ENCODE measurements at regions not wholly inside any gene's neighbourhood (a gene's known extent, or its start where the extent isn't known, plus 50 kb on each side); places are given as distances from the start of the nearest gene placed in this dataset.

- Histone ChIP-seq H3K4me3 (ENCODE audit: low read depth in 1 of 2, low read length in 2 of 2) (no peak overlapping the region), H3K27me3 (ENCODE audit: control insufficient read depth in 1 of 2, insufficient read depth in 2 of 2, low read length in 2 of 2) (peaks cover 0 to 7% of the 10 kb centered on the region in 2 donors), H3K9ac (ENCODE audit: low read length) (no peak overlapping the region), H3K36me3 (ENCODE audit: insufficient read depth, low read length) (no peaks in the 10 kb centered on the region), H3K27ac (ENCODE audit: low read depth, low read length) (no peak overlapping the region), H3K9me3 (ENCODE audit: low read length) (no peaks in the 10 kb centered on the region), H3K4me1 (ENCODE audit: insufficient read depth, low read length) (no peaks in the 10 kb centered on the region)
Observed at GRCh38 chr6:10268111-10268510, 146.8 kb downstream of the TFAP2A start.

- H3K9ac ChIP-seq (ENCODE audit: low read length): no peak overlapping the region
- H3K4me1 ChIP-seq (ENCODE audit: insufficient read depth, low read length): no peaks in the 10 kb centered on the region
- peaks cover 0 to 7% of the 10 kb centered on the region in 2 donors for H3K27me3 ChIP-seq (ENCODE audit: control insufficient read depth in 1 of 2, insufficient read depth in 2 of 2, low read length in 2 of 2)
- H3K4me3 ChIP-seq (ENCODE audit: low read depth in 1 of 2, low read length in 2 of 2): no peak overlapping the region
- no peaks in the 10 kb centered on the region for H3K36me3 ChIP-seq (ENCODE audit: insufficient read depth, low read length)
- H3K27ac ChIP-seq (ENCODE audit: low read depth, low read length): no peak overlapping the region
- no peaks in the 10 kb centered on the region for H3K9me3 ChIP-seq (ENCODE audit: low read length)
Observed at GRCh38 chr6:10266462-10266861, 148.4 kb downstream of the TFAP2A start.

- H3K9ac ChIP-seq (ENCODE audit: low read length): no peak overlapping the region
- no peak overlapping the region for H3K27ac ChIP-seq (ENCODE audit: low read depth, low read length)
- peaks cover 0 to 7% of the 10 kb centered on the region in 2 donors for H3K27me3 ChIP-seq (ENCODE audit: control insufficient read depth in 1 of 2, insufficient read depth in 2 of 2, low read length in 2 of 2)
- no peaks in the 10 kb centered on the region for H3K4me1 ChIP-seq (ENCODE audit: insufficient read depth, low read length)
- no peak overlapping the region for H3K4me3 ChIP-seq (ENCODE audit: low read depth in 1 of 2, low read length in 2 of 2)
- H3K9me3 ChIP-seq (ENCODE audit: low read length): no peaks in the 10 kb centered on the region
- H3K36me3 ChIP-seq (ENCODE audit: insufficient read depth, low read length): no peaks in the 10 kb centered on the region
Observed at GRCh38 chr6:10266061-10266460, 148.8 kb downstream of the TFAP2A start.

- Histone ChIP-seq H3K9ac (ENCODE audit: low read length) (no peak overlapping the region), H3K36me3 (ENCODE audit: insufficient read depth, low read length) (no peaks in the 10 kb centered on the region), H3K9me3 (ENCODE audit: low read length) (no peaks in the 10 kb centered on the region), H3K27ac (ENCODE audit: low read depth, low read length) (no peak overlapping the region), H3K4me1 (ENCODE audit: insufficient read depth, low read length) (no peaks in the 10 kb centered on the region), H3K27me3 (ENCODE audit: control insufficient read depth in 1 of 2, insufficient read depth in 2 of 2, low read length in 2 of 2) (no peaks in the 10 kb centered on the region), H3K4me3 (ENCODE audit: low read depth in 1 of 2, low read length in 2 of 2) (no peak overlapping the region)
Observed at GRCh38 chr6:10262505-10262904, 152.4 kb downstream of the TFAP2A start.

- Histone ChIP-seq H3K27me3 (ENCODE audit: control insufficient read depth in 1 of 2, insufficient read depth in 2 of 2, low read length in 2 of 2) (no peaks in the 10 kb centered on the region), H3K36me3 (ENCODE audit: insufficient read depth, low read length) (no peaks in the 10 kb centered on the region), H3K4me3 (ENCODE audit: low read depth in 1 of 2, low read length in 2 of 2) (no peak overlapping the region), H3K27ac (ENCODE audit: low read depth, low read length) (no peak overlapping the region), H3K9me3 (ENCODE audit: low read length) (no peaks in the 10 kb centered on the region), H3K9ac (ENCODE audit: low read length) (no peak overlapping the region), H3K4me1 (ENCODE audit: insufficient read depth, low read length) (no peaks in the 10 kb centered on the region)
Observed at GRCh38 chr6:10259671-10260070, 155.2 kb downstream of the TFAP2A start.

- Histone ChIP-seq H3K27me3 (ENCODE audit: control insufficient read depth in 1 of 2, insufficient read depth in 2 of 2, low read length in 2 of 2) (no peaks in the 10 kb centered on the region), H3K36me3 (ENCODE audit: insufficient read depth, low read length) (no peaks in the 10 kb centered on the region), H3K9ac (ENCODE audit: low read length) (no peak overlapping the region), H3K4me1 (ENCODE audit: insufficient read depth, low read length) (no peaks in the 10 kb centered on the region), H3K4me3 (ENCODE audit: low read depth in 1 of 2, low read length in 2 of 2) (no peak overlapping the region), H3K27ac (ENCODE audit: low read depth, low read length) (no peak overlapping the region), H3K9me3 (ENCODE audit: low read length) (no peaks in the 10 kb centered on the region)
Observed at GRCh38 chr6:10258341-10258740, 156.5 kb downstream of the TFAP2A start.

GRCh38 chr6:10256113-10256690, 158.7 kb downstream of the TFAP2A start:
- Histone ChIP-seq H3K27ac (ENCODE audit: low read depth, low read length) (no peak overlapping the region), H3K9ac (ENCODE audit: low read length) (no peak overlapping the region), H3K9me3 (ENCODE audit: low read length) (no peaks in the 10 kb centered on the region), H3K36me3 (ENCODE audit: insufficient read depth, low read length) (no peaks in the 10 kb centered on the region), H3K4me3 (ENCODE audit: low read depth in 1 of 2, low read length in 2 of 2) (no peak overlapping the region), H3K27me3 (ENCODE audit: control insufficient read depth in 1 of 2, insufficient read depth in 2 of 2, low read length in 2 of 2) (no peaks in the 10 kb centered on the region), H3K4me1 (ENCODE audit: insufficient read depth, low read length) (no peaks in the 10 kb centered on the region)

- Histone ChIP-seq H3K4me1 (ENCODE audit: insufficient read depth, low read length) (no peaks in the 10 kb centered on the region), H3K36me3 (ENCODE audit: insufficient read depth, low read length) (no peaks in the 10 kb centered on the region), H3K27ac (ENCODE audit: low read depth, low read length) (no peak overlapping the region), H3K4me3 (ENCODE audit: low read depth in 1 of 2, low read length in 2 of 2) (no peak overlapping the region), H3K9me3 (ENCODE audit: low read length) (no peaks in the 10 kb centered on the region), H3K27me3 (ENCODE audit: control insufficient read depth in 1 of 2, insufficient read depth in 2 of 2, low read length in 2 of 2) (no peaks in the 10 kb centered on the region), H3K9ac (ENCODE audit: low read length) (no peak overlapping the region)
Observed at GRCh38 chr6:10250655-10251220, 164.1 kb downstream of the TFAP2A start.

- Histone ChIP-seq H3K27ac (ENCODE audit: low read depth, low read length) (no peak overlapping the region), H3K4me1 (ENCODE audit: insufficient read depth, low read length) (no peaks in the 10 kb centered on the region), H3K36me3 (ENCODE audit: insufficient read depth, low read length) (no peaks in the 10 kb centered on the region), H3K27me3 (ENCODE audit: control insufficient read depth in 1 of 2, insufficient read depth in 2 of 2, low read length in 2 of 2) (no peaks in the 10 kb centered on the region), H3K4me3 (ENCODE audit: low read depth in 1 of 2, low read length in 2 of 2) (no peak overlapping the region), H3K9me3 (ENCODE audit: low read length) (no peaks in the 10 kb centered on the region), H3K9ac (ENCODE audit: low read length) (no peak overlapping the region)
Observed at GRCh38 chr6:10248378-10248843, 166.5 kb downstream of the TFAP2A start.

GRCh38 chr6:10237298-10238038, 177.4 kb downstream of the TFAP2A start:
- H3K36me3 ChIP-seq (ENCODE audit: insufficient read depth, low read length): no peaks in the 10 kb centered on the region
- H3K9ac ChIP-seq (ENCODE audit: low read length): no peak overlapping the region
- no peaks in the 10 kb centered on the region for H3K27me3 ChIP-seq (ENCODE audit: control insufficient read depth in 1 of 2, insufficient read depth in 2 of 2, low read length in 2 of 2)
- no peak overlapping the region for H3K4me3 ChIP-seq (ENCODE audit: low read depth in 1 of 2, low read length in 2 of 2)
- no peaks in the 10 kb centered on the region for H3K4me1 ChIP-seq (ENCODE audit: insufficient read depth, low read length)
- no peaks in the 10 kb centered on the region for H3K9me3 ChIP-seq (ENCODE audit: low read length)
- no peak overlapping the region for H3K27ac ChIP-seq (ENCODE audit: low read depth, low read length)

- Histone ChIP-seq H3K27ac (ENCODE audit: low read depth, low read length) (no peak overlapping the region), H3K4me1 (ENCODE audit: insufficient read depth, low read length) (no peaks in the 10 kb centered on the region), H3K4me3 (ENCODE audit: low read depth in 1 of 2, low read length in 2 of 2) (no peak overlapping the region)
Observed at GRCh38 chr6:10235344-10235743, 179.5 kb downstream of the TFAP2A start.

More at GRCh38 chr6:10235344-10235743, 179.5 kb downstream of the TFAP2A start:
- H3K9me3 ChIP-seq (ENCODE audit: low read length): no peaks in the 10 kb centered on the region
- no peaks in the 10 kb centered on the region for H3K36me3 ChIP-seq (ENCODE audit: insufficient read depth, low read length)
- H3K9ac ChIP-seq (ENCODE audit: low read length): no peak overlapping the region
- H3K27me3 ChIP-seq (ENCODE audit: control insufficient read depth in 1 of 2, insufficient read depth in 2 of 2, low read length in 2 of 2): no peaks in the 10 kb centered on the region
